SK-N-MC (cell line): ENCODE measurements at regions not wholly inside any gene's neighbourhood (a gene's known extent, or its start where the extent isn't known, plus 50 kb on each side); places are given as distances from the start of the nearest gene placed in this dataset.
"Not testable (repeated sequence)": the region's sequence is repeated elsewhere in the genome, so short reads cannot be mapped to it uniquely, and the experiment has no call there.

ENCODE experiments used
- DNase-seq: peaks from one replicate; pipeline ENCODE4 v3.0.0-alpha.2; 2011; ENCODE audit warnings: low read depth, low spot score
- H3K27ac ChIP-seq: fragments of 200-600 bp; sonication (generic); 2 replicates; pipeline ENCODE4 v1.5.1; 2016; ENCODE audit warnings: mixed run types
- H3K36me3 ChIP-seq: fragments of 200-600 bp; sonication (generic); 2 replicates; pipeline ENCODE4 v1.6.1; 2017; ENCODE audit warnings: antibody characterized with exemption, low read length, mixed read lengths; ENCODE audit not compliant: insufficient read depth
- H3K4me3 ChIP-seq: fragments of 200-600 bp; sonication (generic); 2 replicates; pipeline ENCODE4 v1.5.1; 2016
- H3K9ac ChIP-seq: fragments of 200-600 bp; sonication (generic); 2 replicates; pipeline ENCODE4 v1.8.0; 2017; ENCODE audit warnings: mixed run types, mixed read lengths; ENCODE audit not compliant: insufficient read length
- H3K9me3 ChIP-seq: fragments of 200-600 bp; sonication (generic); 2 replicates; pipeline ENCODE4 v1.6.1; 2017; ENCODE audit warnings: low read depth, mild to moderate bottlenecking, antibody characterized with exemption, low read length, moderate library complexity, mixed read lengths
- EZH2 ChIP-seq: fragments of 200-600 bp; sonication (generic); IDR thresholded peaks from one replicate; pipeline ENCODE4 v1.6.1; 2017; ENCODE audit warnings: antibody characterized with exemption
- FOXP2 ChIP-seq: optimal IDR thresholded peaks from 2 replicates; pipeline ENCODE3; 2011; ENCODE audit warnings: mild to moderate bottlenecking, moderate library complexity; ENCODE audit not compliant: insufficient read depth; ENCODE audit errors: extremely low read length, control extremely low read depth
- POLR2AphosphoS5 ChIP-seq: IDR thresholded peaks from 2 replicates; pipeline ENCODE4 v1.6.1; 2012; ENCODE audit warnings: mild to moderate bottlenecking, low read depth, low read length, borderline replicate concordance

- H3K9me3 ChIP-seq = no peaks in the 10 kb centered on the region
- no peak overlapping the region for H3K27ac ChIP-seq
- no peak overlapping the region for H3K9ac ChIP-seq
- TF ChIP-seq FOXP2 (no peak), EZH2 (no peak), POLR2AphosphoS5 (no peak)
- DNase-seq = no peak
- no peaks in the 10 kb centered on the region for H3K36me3 ChIP-seq
- no peak overlapping the region for H3K4me3 ChIP-seq
These were observed 164.3 kb upstream of the PABPC3 start for GRCh38 chr13:24931450-24932251.

GRCh38 chr13:24933106-24934023 is 162.6 kb upstream of the PABPC3 start:
- not testable (repeated sequence) for DNase-seq

GRCh38 chr13:24934024-24934385 is 161.9 kb upstream of the PABPC3 start:
- H3K9ac ChIP-seq, H3K36me3 ChIP-seq, DNase-seq, H3K27ac ChIP-seq, H3K4me3 ChIP-seq, H3K9me3 ChIP-seq: not testable (repeated sequence)

More at GRCh38 chr13:24933106-24934023, 162.6 kb upstream of the PABPC3 start:
- not testable (repeated sequence) for H3K36me3 ChIP-seq, H3K9ac ChIP-seq, H3K9me3 ChIP-seq, H3K4me3 ChIP-seq
- peak overlapping the region; percentile 48; the same call in 1 of the 2 replicates for H3K27ac ChIP-seq

GRCh38 chr13:24938966-24939365 is 157.0 kb upstream of the PABPC3 start:
- Histone ChIP-seq H3K9me3 (no peaks in the 10 kb centered on the region), H3K4me3 (no peak overlapping the region), H3K27ac (no peak overlapping the region), H3K36me3 (no peaks in the 10 kb centered on the region; the same call in 1 of the 2 replicates), H3K9ac (no peak overlapping the region)
- TF ChIP-seq FOXP2 (no peak), POLR2AphosphoS5 (no peak), EZH2 (no peak)
- DNase-seq = no peak

- H3K36me3 ChIP-seq, H3K4me3 ChIP-seq, H3K9ac ChIP-seq, H3K27ac ChIP-seq, H3K9me3 ChIP-seq, DNase-seq: not testable (repeated sequence)
These were observed 154.8 kb upstream of the PABPC3 start for GRCh38 chr13:24941023-24941713.

GRCh38 chr13:24943136-24943535 is 152.8 kb upstream of the PABPC3 start:
- Histone ChIP-seq H3K36me3 (no peaks in the 10 kb centered on the region; the same call in 1 of the 2 replicates), H3K9me3 (no peaks in the 10 kb centered on the region), H3K27ac (no peak overlapping the region), H3K4me3 (no peak overlapping the region), H3K9ac (no peak overlapping the region)
- no peak for DNase-seq
- TF ChIP-seq EZH2 = no peak
- TF ChIP-seq POLR2AphosphoS5 = no peak
- TF ChIP-seq FOXP2 = no peak

- not testable (repeated sequence) for H3K9me3 ChIP-seq, H3K36me3 ChIP-seq, H3K9ac ChIP-seq, H3K4me3 ChIP-seq, DNase-seq, H3K27ac ChIP-seq
These were observed 151.9 kb upstream of the PABPC3 start for GRCh38 chr13:24944073-24944472.

GRCh38 chr13:24948977-24949376 is 147.0 kb upstream of the PABPC3 start:
- not testable (repeated sequence) for H3K4me3 ChIP-seq, H3K27ac ChIP-seq, H3K9ac ChIP-seq, H3K9me3 ChIP-seq, H3K36me3 ChIP-seq, DNase-seq

- H3K9ac ChIP-seq, H3K4me3 ChIP-seq, H3K36me3 ChIP-seq, H3K9me3 ChIP-seq, H3K27ac ChIP-seq, DNase-seq: not testable (repeated sequence)
These were observed 145.3 kb upstream of the PABPC3 start for GRCh38 chr13:24950611-24951010.

- DNase-seq, H3K36me3 ChIP-seq, H3K27ac ChIP-seq, H3K9me3 ChIP-seq: not testable (repeated sequence)
- H3K9ac ChIP-seq = peak overlapping the region; percentile 60
- H3K4me3 ChIP-seq = peak overlapping the region; percentile 72
These were observed 128.0 kb upstream of the PABPC3 start for GRCh38 chr13:24967970-24968369.

GRCh38 chr13:24968416-24968815 is 127.5 kb upstream of the PABPC3 start:
- Histone ChIP-seq H3K4me3 (peak overlapping the region; percentile 72), H3K9ac (peak overlapping the region; percentile 60)
- H3K36me3 ChIP-seq, H3K9me3 ChIP-seq, DNase-seq, H3K27ac ChIP-seq: not testable (repeated sequence)

GRCh38 chr13:24973102-24973501 is 122.8 kb upstream of the PABPC3 start:
- DNase-seq, H3K9ac ChIP-seq, H3K36me3 ChIP-seq, H3K27ac ChIP-seq, H3K9me3 ChIP-seq, H3K4me3 ChIP-seq: not testable (repeated sequence)
